NCI-H2081 (cell line): ENCODE measurements at regions not wholly inside any gene's neighbourhood (a gene's known extent, or its start where the extent isn't known, plus 50 kb on each side); places are given as distances from the start of the nearest gene placed in this dataset.

Experiments used
- DNase-seq, 2 experiments: peaks; one replicate each; lab custom pipeline; 2025; lab: John Stamatoyannopoulos, UW

DNA sequence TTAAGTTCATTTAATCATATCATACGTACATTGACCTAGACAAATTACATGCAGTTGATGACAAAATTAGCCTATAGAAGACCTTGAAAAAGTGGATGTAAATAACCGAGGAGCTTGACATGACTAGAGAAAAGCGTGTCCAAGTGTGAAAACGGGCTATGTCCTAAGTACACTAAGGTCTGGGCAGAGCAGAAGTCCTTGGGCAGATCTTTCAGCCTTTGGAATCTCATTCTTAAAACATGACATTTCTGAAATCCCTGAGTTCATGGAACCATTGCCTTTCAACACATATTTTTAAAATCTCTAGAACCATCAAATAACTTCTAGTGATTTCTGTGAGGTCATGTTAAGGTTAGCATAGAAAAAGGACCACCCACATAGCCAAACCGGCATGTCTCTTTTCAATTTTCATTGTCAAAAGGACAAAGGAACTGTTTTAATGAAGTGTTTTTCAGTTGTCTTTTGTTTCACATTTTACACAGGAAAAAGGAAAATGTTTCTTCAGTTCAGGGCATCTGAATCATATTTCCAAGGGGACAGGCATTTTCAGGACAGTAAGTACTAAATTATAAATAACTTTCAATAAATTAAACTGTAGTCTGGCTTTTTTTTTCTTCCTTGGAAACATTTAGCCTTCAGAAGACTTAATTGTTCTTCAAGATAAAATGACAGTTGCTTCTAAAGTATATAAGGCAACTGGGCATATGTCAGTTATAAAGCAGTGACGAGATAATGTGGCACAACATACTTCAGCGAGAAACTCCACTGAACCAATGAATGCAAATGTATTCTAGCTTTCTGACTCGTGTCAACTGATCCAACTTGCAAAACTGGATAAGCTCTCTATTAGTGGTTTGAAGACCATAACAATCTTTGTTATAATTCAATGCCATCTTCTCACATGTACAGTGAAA lies 416.8 kb downstream of the NFIB start:
- no peak for DNase-seq

DNA sequence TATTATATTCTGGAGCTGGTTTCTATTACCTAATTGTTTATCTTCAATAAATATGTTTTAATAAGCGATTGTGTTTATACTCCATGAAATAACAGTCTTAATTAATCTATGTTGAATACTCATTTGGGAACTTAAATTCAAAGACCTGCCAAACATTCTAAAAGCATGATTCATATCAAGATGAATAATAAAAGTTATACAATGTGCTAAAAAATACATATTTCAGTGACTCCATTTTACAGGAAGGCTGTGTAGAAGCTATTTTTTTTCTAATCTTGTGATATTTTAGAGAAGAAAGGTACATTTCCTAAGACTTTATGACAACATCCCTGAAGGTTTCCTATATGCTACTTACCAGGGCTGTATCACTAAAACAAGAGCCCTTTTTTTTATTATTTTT lies 417.9 kb downstream of the NFIB start:
- no peak for DNase-seq

DNA sequence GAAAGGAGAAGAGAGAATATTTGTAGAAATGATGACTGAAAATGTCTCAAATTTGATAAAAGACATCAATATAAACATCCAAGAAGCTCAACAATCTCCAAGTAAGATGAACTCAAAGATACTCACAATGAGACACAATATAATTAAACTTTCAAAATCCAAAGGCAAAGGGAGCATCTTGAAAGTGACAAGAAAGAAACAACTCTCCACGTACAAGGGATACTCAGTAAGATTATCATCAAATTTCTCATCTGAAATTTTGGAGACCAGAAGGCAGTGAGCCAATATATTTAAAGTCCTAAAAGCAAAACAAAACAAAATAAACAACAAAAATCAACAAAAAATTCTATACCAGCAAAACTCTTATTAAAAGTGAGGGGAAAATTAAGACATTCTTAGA lies 428.7 kb downstream of the NFIB start:
- no peak for DNase-seq

DNA sequence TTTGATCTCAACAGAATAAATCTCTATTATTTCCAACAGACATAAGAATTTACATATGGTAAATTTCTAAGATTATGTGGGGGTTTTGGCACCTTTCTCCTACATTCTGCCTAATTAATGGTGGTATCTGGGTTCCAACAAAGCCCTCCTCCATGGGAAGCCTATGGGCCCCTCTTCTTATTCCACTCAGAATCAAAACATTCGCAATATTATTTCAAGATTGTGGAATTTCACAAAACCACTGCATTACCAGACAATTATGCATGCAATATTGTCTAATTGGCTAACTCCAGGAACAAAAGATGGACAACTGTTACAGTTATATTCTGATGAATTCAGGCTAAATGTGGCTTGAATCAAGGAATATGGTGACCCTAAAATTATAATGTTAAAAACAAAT lies 434.0 kb downstream of the NFIB start:
- no peak for DNase-seq

DNA sequence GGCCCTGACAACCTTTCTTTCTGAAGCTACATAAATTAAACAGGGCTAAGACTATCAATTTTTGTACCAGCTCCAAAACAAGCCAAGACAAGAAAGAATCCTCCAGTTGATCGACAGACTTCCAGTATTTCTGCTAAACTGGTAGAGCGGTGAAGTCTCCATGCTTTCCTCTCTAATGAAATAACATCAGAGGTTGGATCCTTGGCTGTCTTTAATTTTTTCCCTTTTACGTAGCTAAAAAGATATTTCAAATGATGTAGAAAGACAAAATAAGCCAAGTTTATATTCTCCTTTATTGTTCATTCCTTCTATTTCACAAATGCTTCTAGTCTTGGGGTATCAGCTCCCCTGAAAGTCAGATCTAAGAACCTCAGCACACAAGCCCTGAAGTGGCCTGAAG lies 434.9 kb downstream of the NFIB start:
- no peak for DNase-seq

DNA sequence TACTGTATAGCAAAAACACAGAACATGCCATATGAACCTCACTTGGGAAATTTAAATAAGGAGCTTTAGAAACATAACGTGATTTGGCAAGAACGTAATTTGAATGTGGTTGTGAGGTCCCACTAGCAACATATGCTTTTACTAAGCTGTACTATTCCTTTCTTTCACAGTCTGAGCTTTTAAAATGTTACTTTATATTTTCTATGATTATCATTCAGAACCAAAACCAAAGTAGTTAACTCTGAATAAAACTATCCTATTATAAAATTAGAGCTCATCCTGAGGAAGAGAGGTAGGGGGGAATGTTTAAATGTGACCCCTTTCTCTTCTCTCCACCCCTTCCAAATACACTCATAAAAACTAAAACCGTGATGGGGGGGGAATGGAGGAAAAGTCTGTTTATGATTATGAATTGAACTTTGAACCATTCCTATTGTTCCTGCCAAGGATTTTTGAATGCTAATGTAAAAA lies 435.7 kb downstream of the NFIB start:
- DNase-seq, result no peak

DNA sequence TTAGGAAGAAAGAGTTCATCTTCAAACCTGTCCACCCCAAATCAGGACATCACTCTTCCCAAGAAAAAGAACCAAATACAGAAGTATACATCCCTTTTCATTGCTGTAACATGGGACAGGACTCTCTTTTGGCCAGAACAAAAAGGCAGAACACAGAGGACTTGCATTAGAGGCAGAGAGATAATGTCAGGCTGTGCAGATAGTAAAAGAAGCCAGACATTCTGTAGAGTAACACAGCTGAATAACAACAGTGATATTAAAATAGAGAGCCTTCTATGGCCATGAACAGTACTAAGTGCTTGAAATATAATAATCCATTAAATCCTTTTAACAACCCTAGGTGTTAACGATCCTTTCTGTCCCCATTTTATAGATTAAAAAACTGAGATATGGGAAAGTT lies 437.2 kb downstream of the NFIB start:
- no peak for DNase-seq

DNA sequence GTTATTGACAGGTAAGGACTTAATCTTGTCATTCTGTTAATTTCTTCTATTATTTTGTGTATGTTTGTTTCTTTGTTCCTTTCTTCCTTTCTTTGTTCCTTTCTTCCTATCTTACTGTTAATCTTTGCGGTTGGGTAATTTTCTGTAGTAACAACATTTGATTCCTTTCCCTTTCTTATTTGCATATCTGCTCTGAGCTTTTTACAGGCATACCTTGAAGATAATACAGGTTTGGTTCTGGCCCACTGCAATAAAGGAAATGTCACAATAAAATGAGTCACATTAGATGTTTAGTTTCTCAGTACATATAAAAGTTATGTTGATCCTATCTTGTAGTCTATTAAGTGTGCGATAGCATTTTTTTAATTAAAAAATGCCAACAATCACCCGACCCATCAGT lies 440.7 kb downstream of the NFIB start:
- DNase-seq, result no peak

DNA sequence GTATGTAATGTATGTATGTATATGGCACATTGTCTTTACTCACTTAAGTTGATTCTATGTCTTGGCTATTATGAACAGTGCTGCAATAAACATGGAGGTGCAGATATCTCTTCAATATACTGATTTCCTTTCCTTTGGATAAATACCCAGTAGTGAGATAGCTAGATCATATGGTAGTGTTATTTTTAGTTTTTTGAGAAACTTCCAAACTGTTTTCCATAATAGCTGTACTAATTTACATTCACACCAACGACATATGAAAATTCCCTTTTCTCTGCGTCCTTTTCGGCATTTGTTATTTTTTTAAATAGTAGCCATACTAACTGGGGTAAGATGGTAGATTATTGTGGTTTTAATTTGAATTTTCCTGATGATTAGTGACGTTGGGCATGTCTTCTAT lies 445.6 kb downstream of the NFIB start:
- no peak for DNase-seq

DNA sequence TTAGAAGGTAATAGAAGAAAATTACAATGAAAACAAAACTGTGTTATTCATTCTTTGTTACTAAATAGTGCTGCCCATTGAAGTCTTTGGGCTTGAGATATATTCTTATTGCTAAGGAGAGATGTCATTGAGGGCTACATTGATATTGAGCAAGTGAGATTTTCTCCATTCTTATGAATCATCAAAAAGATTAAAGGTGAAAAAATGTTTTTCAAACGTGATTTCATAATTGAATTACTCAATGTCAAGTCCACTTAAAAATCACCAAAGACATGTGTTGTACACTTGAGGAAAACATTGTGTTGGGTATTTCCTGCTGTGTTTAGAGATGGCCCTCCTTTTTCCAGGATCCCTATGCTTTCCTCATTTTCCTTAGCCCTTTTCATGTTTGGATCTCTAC lies 448.1 kb downstream of the NFIB start:
- DNase-seq, result no peak

DNA sequence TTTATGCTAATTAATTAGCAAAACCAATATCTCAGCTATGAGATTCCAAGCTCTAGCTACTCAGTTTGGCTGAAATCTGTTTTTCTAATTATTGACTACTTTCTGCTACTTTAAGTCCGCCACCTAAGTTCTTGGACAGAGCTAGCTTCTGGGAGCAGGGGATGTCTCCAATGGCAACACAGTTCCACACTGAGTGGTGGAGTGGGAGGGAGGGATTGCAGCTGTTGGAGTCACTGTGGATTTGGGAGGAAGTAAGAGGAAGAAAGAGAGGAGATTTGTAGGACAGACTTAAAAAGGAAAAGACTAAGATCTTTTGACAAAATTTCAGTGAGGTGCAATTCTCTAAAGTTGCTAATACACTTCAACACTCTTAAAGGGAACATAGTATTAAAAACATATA lies 450.8 kb downstream of the NFIB start:
- DNase-seq, result no peak

DNA sequence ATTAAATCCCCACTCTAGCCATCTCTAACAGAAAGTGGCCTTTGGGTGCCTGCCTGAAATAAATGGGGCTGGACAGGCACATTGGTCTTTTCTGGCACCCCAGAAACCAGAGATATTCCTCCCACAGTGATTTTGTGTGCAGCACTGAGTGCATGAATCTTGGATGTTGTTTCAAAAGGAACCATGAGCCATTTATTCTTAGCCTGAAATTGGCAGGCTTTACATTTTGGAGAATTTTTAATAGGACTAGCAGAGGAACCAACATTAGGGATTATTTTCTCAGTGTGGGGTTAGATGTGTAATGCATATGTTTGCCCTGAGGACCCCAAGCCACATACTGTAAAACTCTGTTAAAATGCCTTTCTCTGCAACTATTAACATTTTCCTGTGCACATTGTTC lies 451.3 kb downstream of the NFIB start:
- no peak for DNase-seq

DNA sequence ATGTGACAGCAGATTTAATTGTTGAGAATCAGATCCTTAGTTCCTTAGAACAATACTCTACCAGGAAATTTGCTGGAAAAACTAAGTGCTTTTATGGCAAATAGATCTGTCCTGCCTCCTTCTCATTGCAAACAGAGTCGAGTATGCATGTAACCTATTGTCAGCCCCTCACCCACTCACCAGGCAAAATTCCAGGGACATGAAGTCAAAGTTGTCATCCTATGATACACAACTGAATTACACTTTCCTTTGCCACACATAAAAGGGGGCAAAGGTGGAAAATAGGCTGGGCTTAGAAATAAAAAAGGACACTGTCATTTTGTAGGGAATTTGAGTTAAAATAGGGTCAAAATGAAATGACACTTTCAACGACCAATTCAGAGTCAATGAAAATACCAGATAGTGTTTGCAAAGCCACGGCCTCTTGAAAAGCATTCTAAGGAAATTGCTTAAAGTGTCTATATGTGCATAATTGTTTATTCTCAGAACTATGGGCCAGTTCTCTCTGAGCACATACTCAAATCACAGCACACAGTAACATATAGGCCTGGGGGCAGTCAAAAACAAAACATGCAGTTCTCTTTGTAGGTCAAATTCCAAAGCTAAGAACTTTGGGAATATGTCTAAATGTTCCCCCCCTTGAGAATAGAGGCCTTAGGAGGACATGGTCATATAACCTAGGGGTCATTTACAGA lies 452.8 kb downstream of the NFIB start:
- no peak for DNase-seq

DNA sequence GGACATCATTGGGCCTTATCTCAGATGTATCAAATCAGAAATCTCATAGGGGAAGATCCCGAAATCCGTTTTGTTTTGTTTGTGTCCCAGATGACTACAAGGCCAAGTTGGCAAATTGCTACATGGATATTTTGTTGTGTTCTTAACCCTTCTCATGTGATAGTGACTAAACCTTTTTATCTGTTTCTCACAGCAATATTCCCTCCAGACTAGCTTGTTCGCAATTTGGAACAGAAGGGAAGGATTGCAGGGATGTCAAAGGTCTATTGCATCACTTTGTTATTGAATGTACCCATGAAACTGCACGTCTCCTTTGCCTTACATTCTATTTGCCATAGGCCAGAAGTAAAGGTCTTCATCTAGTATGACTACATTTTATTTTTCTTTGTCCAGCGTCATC lies 453.9 kb downstream of the NFIB start:
- DNase-seq, result no peak

DNA sequence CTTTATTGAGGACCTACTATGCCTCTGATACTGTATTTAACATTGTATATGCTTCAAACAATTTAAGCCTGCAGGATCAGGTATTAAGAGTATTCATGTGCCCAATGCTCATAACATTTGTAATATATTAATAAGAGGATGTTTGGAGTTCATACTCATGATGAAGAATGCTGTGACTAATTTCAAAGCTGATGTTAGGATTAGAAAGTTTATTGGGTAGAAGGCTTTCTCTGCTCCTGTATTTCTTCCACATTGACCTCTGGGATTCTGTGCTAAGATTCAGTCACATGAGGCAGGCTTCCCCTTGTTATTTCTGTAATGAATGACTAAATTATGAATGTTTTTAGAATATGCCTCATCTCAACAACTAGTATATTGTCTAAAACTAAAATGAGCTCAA lies 456.4 kb downstream of the NFIB start:
- DNase-seq, result no peak

DNA sequence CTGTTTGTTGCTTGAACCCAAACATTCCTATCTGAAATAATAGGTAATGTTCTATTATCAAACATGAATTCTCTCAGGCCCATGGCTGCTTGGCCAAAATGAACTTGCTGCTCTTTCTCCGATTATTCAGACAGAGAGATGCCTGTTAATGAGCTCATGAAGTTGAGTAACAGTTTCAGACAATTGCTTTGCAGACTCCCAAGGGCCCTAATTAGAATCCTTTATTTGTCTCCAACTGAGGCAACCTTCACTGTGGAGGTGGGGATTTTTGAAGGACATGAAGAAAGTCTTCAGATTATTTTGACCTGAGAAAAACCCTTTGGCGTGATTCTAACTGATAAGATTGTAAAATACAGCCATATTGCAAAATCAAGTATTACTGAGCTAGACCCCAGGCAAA lies 466.7 kb downstream of the NFIB start:
- DNase-seq, result no peak

DNA sequence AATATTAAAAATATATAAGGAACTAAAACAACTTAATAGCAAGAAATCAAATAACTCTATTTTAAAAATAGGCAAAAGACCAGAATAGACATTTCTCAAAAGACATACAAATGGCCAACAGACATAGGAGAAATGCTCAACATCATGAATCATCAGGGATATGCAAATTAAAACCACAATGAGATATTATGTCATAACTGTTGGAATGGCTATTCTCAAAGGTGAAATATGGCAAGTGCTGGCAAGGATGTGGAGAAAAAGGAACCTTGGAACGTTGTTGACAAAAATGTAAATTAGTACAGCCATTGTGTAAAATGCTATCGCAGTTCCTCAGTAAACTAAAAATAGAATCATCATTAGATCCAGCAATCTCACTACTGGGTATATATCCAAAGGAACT lies 468.5 kb downstream of the NFIB start:
- no peak for DNase-seq

DNA sequence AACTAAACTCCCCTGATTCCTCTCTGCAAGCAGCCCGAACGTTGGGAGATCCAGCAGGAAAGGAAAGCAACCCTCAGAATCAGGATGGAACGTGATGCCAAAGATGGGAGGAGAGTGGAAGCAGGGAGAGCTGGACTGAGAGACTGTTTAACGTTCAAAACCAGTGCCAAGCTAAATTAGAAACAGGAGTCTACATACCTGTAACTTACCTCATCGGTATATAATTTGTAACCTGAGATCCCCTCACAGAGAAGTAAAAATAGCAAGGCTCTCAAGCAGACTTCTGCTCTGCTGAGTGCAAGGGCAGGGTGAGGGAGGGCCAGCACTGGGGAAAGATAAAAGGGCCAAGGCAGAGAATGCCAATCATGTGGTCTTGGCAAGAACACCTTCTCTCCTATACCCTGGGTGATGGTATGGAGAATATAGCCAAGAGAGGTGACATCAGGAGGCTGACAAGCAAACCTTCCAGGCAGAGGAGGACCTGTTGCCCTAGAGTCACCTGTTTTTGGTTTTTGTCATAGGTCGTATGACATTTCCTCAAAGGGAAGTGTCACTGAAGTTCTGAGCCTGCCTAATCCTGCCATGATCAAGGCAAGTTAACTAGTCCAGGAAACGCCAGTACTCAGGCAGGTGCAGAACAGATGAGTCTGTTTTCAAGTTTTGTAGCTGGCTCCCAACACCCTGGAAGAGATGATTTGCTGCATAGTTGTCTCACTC lies 472.0 kb downstream of the NFIB start:
- peak; percentile 78 to 95 for DNase-seq

DNA sequence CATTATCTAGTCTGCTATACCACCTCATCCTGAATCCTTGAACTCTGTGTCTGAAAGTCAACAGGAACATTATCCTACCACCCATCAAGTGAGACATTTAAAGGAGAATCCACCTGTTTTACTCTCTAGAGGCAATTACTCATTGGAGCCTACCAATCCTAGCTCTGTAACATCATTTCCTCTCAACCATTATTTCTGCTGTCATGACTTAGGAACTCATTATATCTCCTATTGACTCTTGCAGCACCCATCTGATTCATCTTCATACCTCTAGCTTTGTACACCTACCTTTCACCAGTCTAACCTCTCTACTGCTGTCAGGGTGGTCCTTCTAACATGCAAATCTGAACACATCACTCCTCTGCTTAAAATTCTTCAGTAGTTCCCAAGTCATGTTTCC lies 481.5 kb downstream of the NFIB start:
- no peak for DNase-seq

DNA sequence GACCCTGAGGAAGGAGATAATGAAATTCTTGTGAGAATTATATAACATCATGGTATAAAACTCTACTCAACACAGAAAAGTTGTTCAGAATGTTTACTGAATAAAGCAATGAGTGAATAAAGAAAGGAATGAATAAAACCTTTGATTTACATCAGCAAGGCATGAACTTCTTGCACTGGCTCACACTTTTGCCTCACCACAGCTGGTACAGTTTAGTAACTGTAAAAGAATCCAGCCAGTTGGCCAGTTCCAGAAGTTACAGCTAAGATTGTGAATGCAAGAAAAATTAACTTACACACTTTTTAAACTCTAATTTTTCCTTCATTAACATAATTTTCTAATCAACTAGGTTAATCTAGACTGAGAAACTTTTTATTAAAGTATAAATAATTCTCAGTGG lies 490.9 kb downstream of the NFIB start:
- DNase-seq, result no peak

DNA sequence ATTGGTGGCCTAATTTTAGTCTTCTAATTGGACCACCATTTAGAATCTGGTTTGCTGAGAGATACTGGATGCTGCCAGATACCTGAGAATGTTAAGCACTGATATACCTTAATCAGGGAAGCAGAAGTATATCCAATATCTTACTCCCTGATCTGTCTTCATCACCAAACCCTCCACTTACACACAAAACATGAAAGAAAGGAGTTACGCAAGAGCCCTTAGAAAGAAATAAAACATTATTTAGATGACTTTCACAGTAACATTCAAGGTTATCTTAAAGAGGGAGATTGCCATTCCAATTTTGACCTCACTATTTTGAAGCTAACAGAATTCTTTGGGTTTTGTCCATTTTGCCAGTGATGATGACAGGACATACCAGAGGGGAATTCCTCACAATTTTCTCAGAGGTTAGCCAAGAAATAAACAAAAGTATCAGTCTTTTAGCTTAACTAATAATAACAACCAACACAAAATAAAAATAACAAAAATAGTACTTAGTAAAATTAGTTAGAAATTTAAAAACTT lies 496.1 kb downstream of the NFIB start:
- DNase-seq, result no peak

DNA sequence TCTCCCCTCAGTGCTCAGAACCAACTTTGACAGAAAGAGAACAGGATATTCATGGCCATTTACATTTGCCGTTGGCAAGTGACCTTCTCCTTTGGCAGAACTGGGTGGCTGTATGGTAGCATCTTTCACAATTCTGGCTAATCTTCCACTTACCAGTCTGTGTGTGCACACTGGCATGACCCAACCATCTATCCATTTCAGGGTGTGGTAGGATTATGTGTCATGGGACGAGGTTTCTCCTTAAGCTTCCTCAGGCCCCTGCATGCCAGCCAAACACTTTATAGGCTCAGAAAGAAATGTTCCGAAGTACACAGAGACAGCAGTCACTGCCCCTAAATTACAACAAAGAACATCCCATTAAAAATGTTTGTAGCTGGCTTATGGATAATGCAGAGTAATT lies 497.1 kb downstream of the NFIB start:
- DNase-seq, result no peak
